Mesenchymal stem cell (in vitro differentiated cells and primary cell): ENCODE measurements at regions not wholly inside any gene's neighbourhood (a gene's known extent, or its start where the extent isn't known, plus 50 kb on each side); places are given as distances from the start of the nearest gene placed in this dataset.

ENCODE experiments used
- DNase-seq: peaks from one replicate; pipeline ENCODE4 v3.0.0-alpha.2; 2013
- H2AFZ ChIP-seq: one replicate; pipeline ENCODE4 v1.6.1; 2013; ENCODE audit warnings: low read depth, mild to moderate bottlenecking, control low read depth, inconsistent platforms, low read length, moderate library complexity
- H2AK5ac ChIP-seq: 2 replicates; pipeline ENCODE4 v1.6.1; 2013; ENCODE audit warnings: low read length, moderate library complexity, mild to moderate bottlenecking, inconsistent platforms; ENCODE audit not compliant: severe bottlenecking
- H2BK120ac ChIP-seq: one replicate; pipeline ENCODE4 v1.6.1; 2013; ENCODE audit warnings: low read depth, mild to moderate bottlenecking, inconsistent platforms, low read length, moderate library complexity
- H2BK12ac ChIP-seq, 2 experiments: one replicate each; pipeline ENCODE4 v1.6.1; 2013; ENCODE audit warnings: inconsistent platforms in 2 of 2, low read length in 2 of 2, mild to moderate bottlenecking in 2 of 2, moderate library complexity in 2 of 2, control low read depth in 1 of 2
- H2BK15ac ChIP-seq: one replicate; pipeline ENCODE4 v1.6.1; 2013; ENCODE audit warnings: mild to moderate bottlenecking, low read depth, inconsistent platforms; ENCODE audit not compliant: poor library complexity, severe bottlenecking
- H2BK5ac ChIP-seq: 2 replicates; pipeline ENCODE4 v1.6.1; 2013; ENCODE audit warnings: low read depth, mild to moderate bottlenecking, low read length, control low read depth, inconsistent platforms; ENCODE audit not compliant: poor library complexity, severe bottlenecking
- H3K14ac ChIP-seq, 2 experiments: one replicate each; pipeline ENCODE4 v1.6.1; 2013; ENCODE audit warnings: inconsistent platforms in 2 of 2, low read length in 2 of 2, control low read depth in 1 of 2, mild to moderate bottlenecking in 1 of 2, moderate library complexity in 1 of 2
- H3K18ac ChIP-seq, 2 experiments: one replicate each; pipeline ENCODE4 v1.6.1; 2013; ENCODE audit warnings: inconsistent platforms in 2 of 2, low read length in 2 of 2, control low read depth in 1 of 2, low read depth in 1 of 2, mild to moderate bottlenecking in 1 of 2
- H3K23ac ChIP-seq, 2 experiments: one replicate each; pipeline ENCODE4 v1.6.1; 2013; ENCODE audit warnings: inconsistent platforms in 2 of 2, low read length in 2 of 2, mild to moderate bottlenecking in 2 of 2, moderate library complexity in 2 of 2, control low read depth in 1 of 2
- H3K27ac ChIP-seq: 2 replicates; pipeline ENCODE4 v1.5.1; 2013; ENCODE audit warnings: mild to moderate bottlenecking, moderate library complexity, low read length, control low read depth, inconsistent platforms; ENCODE audit not compliant: poor library complexity, severe bottlenecking
- H3K27me3 ChIP-seq, 2 experiments: 2 replicates each; pipeline versions ENCODE4 v1.6.1 to v1.7.0; 2013; ENCODE audit warnings: low read length in 2 of 2, mild to moderate bottlenecking in 2 of 2, moderate library complexity in 2 of 2, control low read depth in 1 of 2, inconsistent platforms in 1 of 2; ENCODE audit not compliant: control insufficient read depth in 1 of 2, insufficient read depth in 1 of 2
- H3K36me3 ChIP-seq, 2 experiments: 2 replicates each; pipeline versions ENCODE4 v1.6.1 to v1.7.0; 2013; ENCODE audit warnings: low read length in 2 of 2, control low read depth in 1 of 2, inconsistent platforms in 1 of 2, low read depth in 1 of 2, mild to moderate bottlenecking in 1 of 2; ENCODE audit not compliant: insufficient read depth in 2 of 2, control insufficient read depth in 1 of 2
- H3K4ac ChIP-seq, 2 experiments: one replicate each; pipeline ENCODE4 v1.6.1; 2013; ENCODE audit warnings: inconsistent platforms in 2 of 2, low read length in 2 of 2, mild to moderate bottlenecking in 2 of 2, moderate library complexity in 2 of 2, control low read depth in 1 of 2, low read depth in 1 of 2
- H3K4me1 ChIP-seq: 2 replicates; pipeline ENCODE4 v1.6.1; 2013; ENCODE audit warnings: low read depth, low read length, control low read depth; ENCODE audit not compliant: control insufficient read depth, insufficient read depth
- H3K4me2 ChIP-seq: 2 replicates; pipeline ENCODE4 v1.6.1; 2013; ENCODE audit warnings: low read length, mild to moderate bottlenecking, inconsistent platforms; ENCODE audit not compliant: poor library complexity, severe bottlenecking
- H3K4me3 ChIP-seq, 2 experiments: 2 replicates each; pipeline versions ENCODE4 v1.5.1 to v1.7.0; 2013; ENCODE audit warnings: low read length in 2 of 2, mild to moderate bottlenecking in 2 of 2, control low read depth in 1 of 2, low read depth in 1 of 2; ENCODE audit not compliant: insufficient read depth in 1 of 2
- H3K79me1 ChIP-seq: replicated peaks from 2 replicates; pipeline ENCODE4 v1.6.1; 2013; ENCODE audit warnings: mild to moderate bottlenecking, control low read depth, low read length, inconsistent platforms; ENCODE audit not compliant: poor library complexity, severe bottlenecking
- H3K9ac ChIP-seq: 2 replicates; pipeline ENCODE4 v1.7.0; 2013; ENCODE audit warnings: mild to moderate bottlenecking, low read length, moderate library complexity
- H3K9me3 ChIP-seq: 2 replicates; pipeline ENCODE4 v1.7.0; 2013; ENCODE audit warnings: mild to moderate bottlenecking, low read length; ENCODE audit not compliant: control insufficient read depth
- H4K8ac ChIP-seq: one replicate; pipeline ENCODE4 v1.6.1; 2013; ENCODE audit warnings: inconsistent platforms, mild to moderate bottlenecking, low read length, moderate library complexity
- H4K91ac ChIP-seq: one replicate; pipeline ENCODE4 v1.6.1; 2013; ENCODE audit warnings: mild to moderate bottlenecking, low read length, inconsistent platforms
- WGBS: methylation state at CpG from one replicate; pipeline ENCODE4 v1.1.7; 2013; ENCODE audit warnings: mixed read lengths; 5-methylcytosine and 5-hydroxymethylcytosine counted together

GRCh38 chr10:31656851-31657433 is 271.7 kb downstream of the ARHGAP12 start:
- Histone ChIP-seq H3K18ac (no peak overlapping the region), H3K23ac (no peak overlapping the region), H3K27ac (peak overlapping the region; percentile 25), H2BK15ac (no peak overlapping the region), H2AK5ac (no peak overlapping the region), H3K27me3 (no peaks in the 10 kb centered on the region), H3K79me1 (no peaks in the 10 kb centered on the region), H3K4me1 (peaks cover 4% of the 10 kb centered on the region), H3K4ac (no peak overlapping the region), H3K14ac (no peak overlapping the region), H4K91ac (no peak overlapping the region), H2BK5ac (no peak overlapping the region), H4K8ac (no peak overlapping the region), H2AFZ (no peak overlapping the region), H2BK120ac (no peak overlapping the region), H2BK12ac (no peak overlapping the region), H3K4me2 (no peak overlapping the region), H3K9me3 (no peaks in the 10 kb centered on the region), H3K9ac (peak overlapping the region; percentile 66), H3K4me3 (peak overlapping the region in 1 of 2 experiments; percentile 26), H3K36me3 (no peaks in the 10 kb centered on the region)
- no peak for DNase-seq
- 33% methylated on average over 1 of the region's 1 CpG for WGBS

GRCh38 chr10:31652038-31652437 is 276.6 kb downstream of the ARHGAP12 start:
- no peak overlapping the region for H3K23ac ChIP-seq
- H2AFZ ChIP-seq, result no peak overlapping the region
- H2BK15ac ChIP-seq, result no peak overlapping the region
- H3K9me3 ChIP-seq, result no peaks in the 10 kb centered on the region
- no peak overlapping the region for H2BK120ac ChIP-seq
- H2BK5ac ChIP-seq, result no peak overlapping the region
- H3K36me3 ChIP-seq, result no peaks in the 10 kb centered on the region
- no peak overlapping the region for H3K4ac ChIP-seq
- DNase-seq, result no peak
- no CpG with 5 or more reads among the region's 1 CpG for WGBS
- no peak overlapping the region for H3K14ac ChIP-seq
- H4K8ac ChIP-seq, result no peak overlapping the region
- no peak overlapping the region for H2BK12ac ChIP-seq
- no peaks in the 10 kb centered on the region for H3K27me3 ChIP-seq
- no peak overlapping the region for H3K9ac ChIP-seq
- H3K4me1 ChIP-seq, result peaks cover 4% of the 10 kb centered on the region
- H3K79me1 ChIP-seq, result no peaks in the 10 kb centered on the region
- no peak overlapping the region for H4K91ac ChIP-seq
- no peak overlapping the region for H2AK5ac ChIP-seq
- H3K27ac ChIP-seq, result no peak overlapping the region
- no peak overlapping the region for H3K18ac ChIP-seq
- no peak overlapping the region for H3K4me3 ChIP-seq
- H3K4me2 ChIP-seq, result no peak overlapping the region

- no peak overlapping the region for H3K14ac ChIP-seq
- H4K91ac ChIP-seq, result no peak overlapping the region
- no peaks in the 10 kb centered on the region for H3K27me3 ChIP-seq
- H3K9me3 ChIP-seq, result no peaks in the 10 kb centered on the region
- no peak overlapping the region for H2AK5ac ChIP-seq
- no peak overlapping the region for H3K27ac ChIP-seq
- H3K23ac ChIP-seq, result no peak overlapping the region
- H3K79me1 ChIP-seq, result no peaks in the 10 kb centered on the region
- H2AFZ ChIP-seq, result no peak overlapping the region
- no peak overlapping the region for H2BK12ac ChIP-seq
- no peak overlapping the region for H2BK5ac ChIP-seq
- peaks cover 6% of the 10 kb centered on the region for H3K4me1 ChIP-seq
- H3K4me3 ChIP-seq, result peak overlapping the region in 1 of 2 experiments; percentile 45
- H3K36me3 ChIP-seq, result no peaks in the 10 kb centered on the region
- no peak overlapping the region for H4K8ac ChIP-seq
- H3K4me2 ChIP-seq, result no peak overlapping the region
- WGBS, result 7% methylated on average over 8 of the region's 8 CpGs
- H3K9ac ChIP-seq, result peak overlapping the region; percentile 81
- peak overlapping the region in 1 of 2 experiments; percentile 26 for H3K18ac ChIP-seq
- no peak overlapping the region for H3K4ac ChIP-seq
- H2BK120ac ChIP-seq, result no peak overlapping the region
- no peak overlapping the region for H2BK15ac ChIP-seq
- DNase-seq, result peak; percentile 90
Observed at GRCh38 chr10:31650010-31650409, 278.6 kb downstream of the ARHGAP12 start.

- H3K79me1 ChIP-seq, result no peaks in the 10 kb centered on the region
- peaks cover 6% of the 10 kb centered on the region for H3K4me1 ChIP-seq
- H3K27ac ChIP-seq, result no peak overlapping the region
- DNase-seq, result no peak
- no peaks in the 10 kb centered on the region for H3K9me3 ChIP-seq
- peak overlapping the region; percentile 74 for H4K91ac ChIP-seq
- H2BK15ac ChIP-seq, result peak overlapping the region; percentile 88
- no peak overlapping the region for H4K8ac ChIP-seq
- H3K23ac ChIP-seq, result no peak overlapping the region
- peak overlapping the region; percentile 81 for H3K9ac ChIP-seq
- H2BK120ac ChIP-seq, result peak overlapping the region; percentile 71
- H3K4ac ChIP-seq, result peak overlapping the region; percentile 59 to 86
- H3K27me3 ChIP-seq, result no peaks in the 10 kb centered on the region
- no peak overlapping the region for H2AFZ ChIP-seq
- H3K4me3 ChIP-seq, result no peak overlapping the region
- H3K4me2 ChIP-seq, result no peak overlapping the region
- H2BK5ac ChIP-seq, result no peak overlapping the region
- H3K36me3 ChIP-seq, result no peaks in the 10 kb centered on the region
- WGBS, result 63% methylated on average over 5 of the region's 8 CpGs
- H3K14ac ChIP-seq, result no peak overlapping the region
- H2AK5ac ChIP-seq, result no peak overlapping the region
- peak overlapping the region; percentile 71 to 86 for H2BK12ac ChIP-seq
- peak overlapping the region; percentile 56 to 88 for H3K18ac ChIP-seq
Observed at GRCh38 chr10:31648966-31649365, 279.7 kb downstream of the ARHGAP12 start.
